GM12874 (cell line): ENCODE measurements at regions not wholly inside any gene's neighbourhood (a gene's known extent, or its start where the extent isn't known, plus 50 kb on each side); places are given as distances from the start of the nearest gene placed in this dataset.

Experiments
- CTCF ChIP-seq: IDR thresholded peaks from 2 replicates; pipeline ENCODE4 v1.5.1; 2011; ENCODE audit warnings: low read depth, mild to moderate bottlenecking, control low read depth, low read length, moderate library complexity; ENCODE audit not compliant: insufficient read depth

- TF ChIP-seq CTCF: no peak
These were observed 740.4 kb upstream of the CELF4 start for GRCh38 chr18:38305961-38306360.

GRCh38 chr18:38301621-38302020, 736.0 kb upstream of the CELF4 start:
- TF ChIP-seq CTCF: no peak

GRCh38 chr18:38297910-38298309, 732.3 kb upstream of the CELF4 start:
- no peak for TF ChIP-seq CTCF

GRCh38 chr18:38290229-38290628, 724.6 kb upstream of the CELF4 start:
- TF ChIP-seq CTCF: no peak

GRCh38 chr18:38284972-38285371, 719.4 kb upstream of the CELF4 start:
- TF ChIP-seq CTCF: no peak

GRCh38 chr18:38263066-38263465, 697.5 kb upstream of the CELF4 start:
- no peak for TF ChIP-seq CTCF

GRCh38 chr18:38262661-38263060, 697.1 kb upstream of the CELF4 start:
- no peak for TF ChIP-seq CTCF

GRCh38 chr18:38257661-38258060, 692.1 kb upstream of the CELF4 start:
- TF ChIP-seq CTCF: no peak
